CD4-positive, alpha-beta T cell treated with Interleukin-6 for 4 hours (primary cell): ENCODE measurements at regions not wholly inside any gene's neighbourhood (a gene's known extent, or its start where the extent isn't known, plus 50 kb on each side); places are given as distances from the start of the nearest gene placed in this dataset.

Experiments used
- DNase-seq: peaks from one replicate; pipeline ENCODE4 v3.0.0-alpha.2; 2020; ENCODE audit warnings: mixed read lengths

- no peak for DNase-seq
Measured at GRCh38 chr3:182083112-182083511, 371.4 kb downstream of the SOX2 start.

- DNase-seq, result no peak
Measured at GRCh38 chr3:182092662-182093262, 381.0 kb downstream of the SOX2 start.

- DNase-seq, result no peak
Measured at GRCh38 chr3:182094321-182094720, 382.6 kb downstream of the SOX2 start.

GRCh38 chr3:182104881-182105280, 393.2 kb downstream of the SOX2 start:
- no peak for DNase-seq

GRCh38 chr3:182105875-182106274, 394.1 kb downstream of the SOX2 start:
- DNase-seq, result no peak

GRCh38 chr3:182108371-182108770, 396.6 kb downstream of the SOX2 start:
- DNase-seq, result no peak

- DNase-seq, result no peak
Measured at GRCh38 chr3:182111967-182112366, 400.2 kb downstream of the SOX2 start.

GRCh38 chr3:182115328-182116015, 403.7 kb downstream of the SOX2 start:
- no peak for DNase-seq

GRCh38 chr3:182116386-182116785, 404.7 kb downstream of the SOX2 start:
- DNase-seq, result no peak

- DNase-seq, result no peak
Measured at GRCh38 chr3:182117131-182117530, 405.4 kb downstream of the SOX2 start.

- no peak for DNase-seq
Measured at GRCh38 chr3:182117583-182117982, 405.9 kb downstream of the SOX2 start.

GRCh38 chr3:182118066-182118465, 406.3 kb downstream of the SOX2 start:
- no peak for DNase-seq

- DNase-seq, result no peak
Measured at GRCh38 chr3:182121401-182121800, 409.7 kb downstream of the SOX2 start.

- DNase-seq, result no peak
Measured at GRCh38 chr3:182122779-182123178, 411.1 kb downstream of the SOX2 start.

GRCh38 chr3:182124187-182124586, 412.5 kb downstream of the SOX2 start:
- no peak for DNase-seq

GRCh38 chr3:182124716-182125115, 413.0 kb downstream of the SOX2 start:
- DNase-seq, result no peak

GRCh38 chr3:182129740-182130139, 418.0 kb downstream of the SOX2 start:
- no peak for DNase-seq

- DNase-seq, result no peak
Measured at GRCh38 chr3:182133752-182134151, 422.0 kb downstream of the SOX2 start.

GRCh38 chr3:182135056-182135455, 423.3 kb downstream of the SOX2 start:
- DNase-seq, result no peak

- DNase-seq, result no peak
Measured at GRCh38 chr3:182136008-182136910, 424.5 kb downstream of the SOX2 start.

GRCh38 chr3:182138393-182138792, 426.7 kb downstream of the SOX2 start:
- no peak for DNase-seq

GRCh38 chr3:182139627-182140357, 428.1 kb downstream of the SOX2 start:
- no peak for DNase-seq

GRCh38 chr3:182142928-182143327, 431.2 kb downstream of the SOX2 start:
- DNase-seq, result no peak
